Panc1 (cell line): ENCODE measurements at regions not wholly inside any gene's neighbourhood (a gene's known extent, or its start where the extent isn't known, plus 50 kb on each side); places are given as distances from the start of the nearest gene placed in this dataset.
"Not testable (repeated sequence)": the region's sequence is repeated elsewhere in the genome, so short reads cannot be mapped to it uniquely, and the experiment has no call there.

ENCODE experiments used
- POLR2AphosphoS5 ChIP-seq: IDR thresholded peaks from 2 replicates; pipeline ENCODE4 v1.6.1; 2012; ENCODE audit warnings: mild to moderate bottlenecking, low read depth, low read length, moderate library complexity
- SIN3A ChIP-seq: IDR thresholded peaks from 2 replicates; pipeline ENCODE4 v1.6.1; 2012; ENCODE audit warnings: low read depth, mild to moderate bottlenecking, low read length, moderate library complexity, borderline replicate concordance; ENCODE audit not compliant: insufficient read depth
- TF ChIP-seq, protein P1 (sequence below): fragments of 450-650 bp; IDR thresholded peaks from 2 replicates; pipeline ENCODE4 v1.5.1; 2017; ENCODE audit warnings: mild to moderate bottlenecking
- TF ChIP-seq, protein P2 (sequence below), 2 experiments: IDR thresholded peaks; 2 replicates each; pipeline ENCODE4 v1.6.1; 2011 to 2012; ENCODE audit warnings: low read depth in 2 of 2, control low read depth in 1 of 2, low read length in 1 of 2, mild to moderate bottlenecking in 1 of 2, moderate library complexity in 1 of 2; ENCODE audit not compliant: insufficient read depth in 1 of 2

DNA sequence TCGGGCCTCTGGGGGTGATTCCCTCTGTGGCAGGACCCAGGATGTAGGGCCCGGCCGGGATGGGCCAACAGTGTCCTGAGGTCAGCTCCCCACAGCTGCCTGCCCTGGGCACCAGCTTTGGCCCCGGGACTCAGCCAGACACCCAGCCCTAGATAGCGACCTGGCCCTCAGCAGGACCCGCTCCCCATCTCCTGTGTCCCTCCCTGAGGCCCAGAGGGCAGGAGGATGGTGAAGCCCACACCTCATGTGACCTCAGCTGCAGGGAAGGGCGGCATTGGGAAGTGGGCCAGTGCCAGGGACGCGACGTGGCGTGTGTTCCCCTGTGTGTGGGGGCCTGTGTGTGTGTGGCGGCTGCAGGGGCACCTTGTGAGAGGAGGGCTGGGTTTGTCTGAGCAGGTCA is 115.6 kb downstream of the TMEM121 start:
- TF ChIP-seq, protein P1, sequence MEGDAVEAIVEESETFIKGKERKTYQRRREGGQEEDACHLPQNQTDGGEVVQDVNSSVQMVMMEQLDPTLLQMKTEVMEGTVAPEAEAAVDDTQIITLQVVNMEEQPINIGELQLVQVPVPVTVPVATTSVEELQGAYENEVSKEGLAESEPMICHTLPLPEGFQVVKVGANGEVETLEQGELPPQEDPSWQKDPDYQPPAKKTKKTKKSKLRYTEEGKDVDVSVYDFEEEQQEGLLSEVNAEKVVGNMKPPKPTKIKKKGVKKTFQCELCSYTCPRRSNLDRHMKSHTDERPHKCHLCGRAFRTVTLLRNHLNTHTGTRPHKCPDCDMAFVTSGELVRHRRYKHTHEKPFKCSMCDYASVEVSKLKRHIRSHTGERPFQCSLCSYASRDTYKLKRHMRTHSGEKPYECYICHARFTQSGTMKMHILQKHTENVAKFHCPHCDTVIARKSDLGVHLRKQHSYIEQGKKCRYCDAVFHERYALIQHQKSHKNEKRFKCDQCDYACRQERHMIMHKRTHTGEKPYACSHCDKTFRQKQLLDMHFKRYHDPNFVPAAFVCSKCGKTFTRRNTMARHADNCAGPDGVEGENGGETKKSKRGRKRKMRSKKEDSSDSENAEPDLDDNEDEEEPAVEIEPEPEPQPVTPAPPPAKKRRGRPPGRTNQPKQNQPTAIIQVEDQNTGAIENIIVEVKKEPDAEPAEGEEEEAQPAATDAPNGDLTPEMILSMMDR: not testable (repeated sequence)
- TF ChIP-seq POLR2AphosphoS5, SIN3A: not testable (repeated sequence)
- TF ChIP-seq, protein P2, sequence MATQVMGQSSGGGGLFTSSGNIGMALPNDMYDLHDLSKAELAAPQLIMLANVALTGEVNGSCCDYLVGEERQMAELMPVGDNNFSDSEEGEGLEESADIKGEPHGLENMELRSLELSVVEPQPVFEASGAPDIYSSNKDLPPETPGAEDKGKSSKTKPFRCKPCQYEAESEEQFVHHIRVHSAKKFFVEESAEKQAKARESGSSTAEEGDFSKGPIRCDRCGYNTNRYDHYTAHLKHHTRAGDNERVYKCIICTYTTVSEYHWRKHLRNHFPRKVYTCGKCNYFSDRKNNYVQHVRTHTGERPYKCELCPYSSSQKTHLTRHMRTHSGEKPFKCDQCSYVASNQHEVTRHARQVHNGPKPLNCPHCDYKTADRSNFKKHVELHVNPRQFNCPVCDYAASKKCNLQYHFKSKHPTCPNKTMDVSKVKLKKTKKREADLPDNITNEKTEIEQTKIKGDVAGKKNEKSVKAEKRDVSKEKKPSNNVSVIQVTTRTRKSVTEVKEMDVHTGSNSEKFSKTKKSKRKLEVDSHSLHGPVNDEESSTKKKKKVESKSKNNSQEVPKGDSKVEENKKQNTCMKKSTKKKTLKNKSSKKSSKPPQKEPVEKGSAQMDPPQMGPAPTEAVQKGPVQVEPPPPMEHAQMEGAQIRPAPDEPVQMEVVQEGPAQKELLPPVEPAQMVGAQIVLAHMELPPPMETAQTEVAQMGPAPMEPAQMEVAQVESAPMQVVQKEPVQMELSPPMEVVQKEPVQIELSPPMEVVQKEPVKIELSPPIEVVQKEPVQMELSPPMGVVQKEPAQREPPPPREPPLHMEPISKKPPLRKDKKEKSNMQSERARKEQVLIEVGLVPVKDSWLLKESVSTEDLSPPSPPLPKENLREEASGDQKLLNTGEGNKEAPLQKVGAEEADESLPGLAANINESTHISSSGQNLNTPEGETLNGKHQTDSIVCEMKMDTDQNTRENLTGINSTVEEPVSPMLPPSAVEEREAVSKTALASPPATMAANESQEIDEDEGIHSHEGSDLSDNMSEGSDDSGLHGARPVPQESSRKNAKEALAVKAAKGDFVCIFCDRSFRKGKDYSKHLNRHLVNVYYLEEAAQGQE (IDR thresholded peaks at IDR 0.05; ENCODE audit: insufficient read depth in 1 of 2, low read depth in 2 of 2, low read length in 1 of 2): not testable (repeated sequence)
